ENCODE measurements at regions not wholly inside any gene's neighbourhood (a gene's known extent, or its start where the extent isn't known, plus 50 kb on each side); places are given as distances from the start of the nearest gene placed in this dataset.
"Not testable (repeated sequence)": the region's sequence is repeated elsewhere in the genome, so short reads cannot be mapped to it uniquely, and the experiment has no call there.

- DNase-seq: no peak
These were observed 65.7 kb downstream of the SLITRK5 start for GRCh38 chr13:87736849-87737385.

- DNase-seq: no peak
These were observed 82.9 kb downstream of the SLITRK5 start for GRCh38 chr13:87754097-87754496.

- no peak for DNase-seq
These were observed 98.3 kb downstream of the SLITRK5 start for GRCh38 chr13:87769445-87769844.

GRCh38 chr13:87777387-87777786 is 106.2 kb downstream of the SLITRK5 start:
- no peak for DNase-seq

GRCh38 chr13:87778128-87778527 is 107.0 kb downstream of the SLITRK5 start:
- no peak for DNase-seq

GRCh38 chr13:87779426-87779825 is 108.3 kb downstream of the SLITRK5 start:
- DNase-seq: no peak

- no peak for DNase-seq
These were observed 112.2 kb downstream of the SLITRK5 start for GRCh38 chr13:87783366-87783765.

- DNase-seq: no peak
These were observed 117.2 kb downstream of the SLITRK5 start for GRCh38 chr13:87788363-87788762.

- DNase-seq: no peak
These were observed 121.7 kb downstream of the SLITRK5 start for GRCh38 chr13:87792878-87793277.

- no peak for DNase-seq
These were observed 127.4 kb downstream of the SLITRK5 start for GRCh38 chr13:87798536-87798935.

GRCh38 chr13:87810391-87810801 is 139.2 kb downstream of the SLITRK5 start:
- DNase-seq: no peak

- DNase-seq: no peak
These were observed 139.8 kb downstream of the SLITRK5 start for GRCh38 chr13:87810920-87811344.

GRCh38 chr13:87814403-87814802 is 143.2 kb downstream of the SLITRK5 start:
- no peak for DNase-seq

GRCh38 chr13:87820241-87820640 is 149.1 kb downstream of the SLITRK5 start:
- DNase-seq: no peak

- DNase-seq: no peak
These were observed 150.3 kb downstream of the SLITRK5 start for GRCh38 chr13:87821512-87821911.

GRCh38 chr13:87826301-87826700 is 155.1 kb downstream of the SLITRK5 start:
- DNase-seq: not testable (repeated sequence)

- peak in 8 of 56 donors; percentile 2 to 36 (median 9) for DNase-seq
These were observed 156.3 kb downstream of the SLITRK5 start for GRCh38 chr13:87827479-87827878.

GRCh38 chr13:87837522-87837921 is 166.4 kb downstream of the SLITRK5 start:
- no peak for DNase-seq

GRCh38 chr13:87837946-87838345 is 166.8 kb downstream of the SLITRK5 start:
- DNase-seq: peak in 1 of 56 donors; percentile 1

GRCh38 chr13:87851410-87851809 is 180.2 kb downstream of the SLITRK5 start:
- peak in 2 of 56 donors; percentile 0 to 4 for DNase-seq

GRCh38 chr13:87855553-87855952 is 184.4 kb downstream of the SLITRK5 start:
- DNase-seq: no peak

GRCh38 chr13:87859261-87859660 is 188.1 kb downstream of the SLITRK5 start:
- no peak for DNase-seq

GRCh38 chr13:87867426-87867825 is 196.3 kb downstream of the SLITRK5 start:
- no peak for DNase-seq

GRCh38 chr13:87868731-87869130 is 197.6 kb downstream of the SLITRK5 start:
- no peak for DNase-seq
